ENCODE measurements at regions not wholly inside any gene's neighbourhood (a gene's known extent, or its start where the extent isn't known, plus 50 kb on each side); places are given as distances from the start of the nearest gene placed in this dataset.
"Not testable (repeated sequence)": the region's sequence is repeated elsewhere in the genome, so short reads cannot be mapped to it uniquely, and the experiment has no call there.

GRCh38 chr2:171266102-171266501 lies 105.4 kb upstream of the TLK1 start:
- H3K27ac ChIP-seq, result no peak overlapping the region
- TF ChIP-seq, protein P1, sequence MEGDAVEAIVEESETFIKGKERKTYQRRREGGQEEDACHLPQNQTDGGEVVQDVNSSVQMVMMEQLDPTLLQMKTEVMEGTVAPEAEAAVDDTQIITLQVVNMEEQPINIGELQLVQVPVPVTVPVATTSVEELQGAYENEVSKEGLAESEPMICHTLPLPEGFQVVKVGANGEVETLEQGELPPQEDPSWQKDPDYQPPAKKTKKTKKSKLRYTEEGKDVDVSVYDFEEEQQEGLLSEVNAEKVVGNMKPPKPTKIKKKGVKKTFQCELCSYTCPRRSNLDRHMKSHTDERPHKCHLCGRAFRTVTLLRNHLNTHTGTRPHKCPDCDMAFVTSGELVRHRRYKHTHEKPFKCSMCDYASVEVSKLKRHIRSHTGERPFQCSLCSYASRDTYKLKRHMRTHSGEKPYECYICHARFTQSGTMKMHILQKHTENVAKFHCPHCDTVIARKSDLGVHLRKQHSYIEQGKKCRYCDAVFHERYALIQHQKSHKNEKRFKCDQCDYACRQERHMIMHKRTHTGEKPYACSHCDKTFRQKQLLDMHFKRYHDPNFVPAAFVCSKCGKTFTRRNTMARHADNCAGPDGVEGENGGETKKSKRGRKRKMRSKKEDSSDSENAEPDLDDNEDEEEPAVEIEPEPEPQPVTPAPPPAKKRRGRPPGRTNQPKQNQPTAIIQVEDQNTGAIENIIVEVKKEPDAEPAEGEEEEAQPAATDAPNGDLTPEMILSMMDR (conservative IDR thresholded peaks at IDR 0.05), result no peak

DNA sequence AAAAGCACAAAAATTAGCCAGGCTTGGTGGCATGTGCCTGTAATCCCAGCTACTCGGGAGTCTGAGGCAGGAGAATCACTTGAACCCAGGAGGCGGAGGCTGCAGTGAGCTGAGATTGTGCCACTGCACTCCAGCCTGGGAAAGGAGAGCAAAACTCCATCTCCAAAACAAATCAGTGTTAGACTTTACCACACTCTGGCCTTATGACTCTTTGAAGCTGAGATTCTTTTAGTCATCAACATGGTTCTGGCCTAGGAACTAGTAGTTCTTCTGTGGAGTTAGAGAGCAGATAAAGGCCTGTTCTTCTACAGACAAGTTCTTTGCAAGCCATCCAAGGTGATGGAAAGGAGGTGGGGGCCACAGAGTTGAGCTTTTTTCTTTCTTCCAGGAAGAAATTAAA lies 100.8 kb upstream of the TLK1 start:
- H3K27ac ChIP-seq, result not testable (repeated sequence)

- TF ChIP-seq, protein P1 (conservative IDR thresholded peaks at IDR 0.05), result no peak
- no peak overlapping the region for H3K27ac ChIP-seq
Observed at GRCh38 chr2:171260471-171261424, 100.1 kb upstream of the TLK1 start.

DNA sequence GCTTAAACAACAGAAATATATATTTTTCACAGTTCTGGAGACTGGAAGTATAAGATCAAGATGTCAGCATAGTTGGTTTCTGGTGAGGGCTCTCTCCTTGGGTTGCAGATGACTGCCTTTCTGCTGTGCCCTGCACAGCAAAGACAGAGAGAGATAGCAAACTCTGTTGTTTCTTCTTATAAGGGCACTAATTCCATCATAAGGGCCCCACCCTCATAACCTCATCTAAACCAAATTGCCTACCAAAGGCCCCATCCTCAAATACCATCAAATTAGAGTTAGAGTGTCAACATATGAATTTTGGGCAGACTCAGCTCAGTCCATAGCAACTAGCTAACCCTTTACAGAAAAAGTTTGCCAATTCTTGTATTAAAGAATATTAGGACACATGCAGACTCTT lies 94.0 kb upstream of the TLK1 start:
- TF ChIP-seq, protein P1 (conservative IDR thresholded peaks at IDR 0.05), result no peak
- no peak overlapping the region for H3K27ac ChIP-seq

DNA sequence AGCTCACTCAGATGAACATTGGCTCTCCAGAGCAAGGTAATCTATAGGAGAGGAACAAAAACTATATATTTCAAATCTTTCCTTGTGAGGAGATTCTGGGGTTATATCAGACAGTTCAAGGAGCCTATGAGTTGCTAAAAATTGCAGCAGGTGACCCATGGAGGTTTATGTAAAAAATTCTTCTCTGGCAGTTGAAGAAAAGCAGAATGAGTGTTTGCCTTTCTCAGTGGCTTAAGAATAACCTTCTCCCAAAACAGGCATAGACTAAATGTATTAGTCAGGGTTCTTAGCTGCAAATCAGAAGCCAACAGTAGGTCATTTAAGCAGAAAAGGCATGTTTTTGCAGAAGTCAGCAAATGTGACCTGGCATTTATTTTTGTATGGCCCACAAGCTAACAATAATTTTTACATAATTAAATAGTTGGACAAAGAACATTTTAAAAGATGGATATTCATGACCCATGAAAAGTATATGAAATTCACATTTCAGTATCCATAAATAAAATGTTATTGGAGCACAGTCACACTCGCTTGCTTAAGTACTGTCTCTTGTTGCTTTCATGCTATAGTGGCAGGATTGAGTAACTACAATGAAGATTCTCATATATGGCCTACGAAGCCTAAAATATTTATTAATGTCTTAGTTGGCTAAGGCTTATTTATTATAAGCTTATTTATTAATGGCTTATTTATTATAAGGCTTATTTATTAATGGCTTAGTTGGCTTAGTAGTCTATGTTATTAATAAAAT lies 93.4 kb upstream of the TLK1 start:
- TF ChIP-seq, protein P1 (conservative IDR thresholded peaks at IDR 0.05), result 0 out of 2 replicates have a peak, but pooled peaks have one; percentile 6
- peak overlapping the region; percentile 19; the same call in 1 of the 2 replicates for H3K27ac ChIP-seq

- peak overlapping the region; percentile 19; the same call in 1 of the 2 replicates for H3K27ac ChIP-seq
- TF ChIP-seq, protein P1 (conservative IDR thresholded peaks at IDR 0.05), result no peak
Observed at GRCh38 chr2:171253279-171253678, 92.6 kb upstream of the TLK1 start.

- TF ChIP-seq, protein P1 (conservative IDR thresholded peaks at IDR 0.05), result no peak
- H3K27ac ChIP-seq, result no peak overlapping the region
Observed at GRCh38 chr2:171249689-171250088, 89.0 kb upstream of the TLK1 start.

Data from VCaP (cell line).